ENCODE measurements at regions not wholly inside any gene's neighbourhood (a gene's known extent, or its start where the extent isn't known, plus 50 kb on each side); places are given as distances from the start of the nearest gene placed in this dataset.

DNA sequence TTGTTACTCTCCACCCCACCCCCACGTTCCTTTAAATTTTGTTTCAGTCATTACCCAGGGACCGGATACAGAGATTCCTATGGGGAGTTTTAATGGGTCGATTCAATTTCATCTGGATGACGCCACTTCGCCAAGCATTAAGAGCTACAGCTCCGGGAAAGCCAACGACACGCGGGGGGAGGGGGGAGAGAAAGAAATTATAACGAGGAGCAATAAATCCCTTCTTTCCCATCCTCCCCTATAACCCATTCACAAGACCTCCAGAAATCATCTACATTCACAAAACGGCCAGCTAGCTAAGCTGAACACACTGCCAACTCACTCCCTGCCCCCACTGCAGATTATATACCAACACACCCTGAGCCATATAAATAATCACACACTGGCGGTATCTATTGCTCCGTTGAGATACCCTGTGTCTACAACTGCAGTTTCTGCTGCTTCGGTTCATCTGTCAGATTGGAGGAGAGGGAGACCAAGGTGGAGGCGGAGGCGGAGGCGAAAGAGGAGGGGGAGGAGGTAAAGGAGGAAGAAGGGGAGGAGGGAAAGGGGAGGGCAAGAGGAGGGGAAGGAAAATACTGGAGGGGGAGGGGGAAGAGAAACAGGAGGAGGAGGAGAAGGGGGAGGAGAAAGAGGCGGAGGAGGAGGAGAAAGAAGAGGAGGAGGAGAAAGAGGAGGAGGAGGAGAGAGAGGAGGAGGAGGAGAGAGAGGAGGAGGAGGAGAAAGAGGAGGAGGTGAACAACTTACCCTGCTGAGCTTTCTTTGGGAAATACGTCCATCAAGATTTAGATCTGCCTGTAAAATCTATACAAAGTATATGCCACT lies 113.9 kb upstream of the VAMP7 start:
- TF ChIP-seq, protein P1, sequence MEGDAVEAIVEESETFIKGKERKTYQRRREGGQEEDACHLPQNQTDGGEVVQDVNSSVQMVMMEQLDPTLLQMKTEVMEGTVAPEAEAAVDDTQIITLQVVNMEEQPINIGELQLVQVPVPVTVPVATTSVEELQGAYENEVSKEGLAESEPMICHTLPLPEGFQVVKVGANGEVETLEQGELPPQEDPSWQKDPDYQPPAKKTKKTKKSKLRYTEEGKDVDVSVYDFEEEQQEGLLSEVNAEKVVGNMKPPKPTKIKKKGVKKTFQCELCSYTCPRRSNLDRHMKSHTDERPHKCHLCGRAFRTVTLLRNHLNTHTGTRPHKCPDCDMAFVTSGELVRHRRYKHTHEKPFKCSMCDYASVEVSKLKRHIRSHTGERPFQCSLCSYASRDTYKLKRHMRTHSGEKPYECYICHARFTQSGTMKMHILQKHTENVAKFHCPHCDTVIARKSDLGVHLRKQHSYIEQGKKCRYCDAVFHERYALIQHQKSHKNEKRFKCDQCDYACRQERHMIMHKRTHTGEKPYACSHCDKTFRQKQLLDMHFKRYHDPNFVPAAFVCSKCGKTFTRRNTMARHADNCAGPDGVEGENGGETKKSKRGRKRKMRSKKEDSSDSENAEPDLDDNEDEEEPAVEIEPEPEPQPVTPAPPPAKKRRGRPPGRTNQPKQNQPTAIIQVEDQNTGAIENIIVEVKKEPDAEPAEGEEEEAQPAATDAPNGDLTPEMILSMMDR (IDR thresholded peaks at IDR 0.05): no peak
- no peak for TF ChIP-seq POLR2A (IDR thresholded peaks at IDR 0.05)

Data from prostate gland (tissue), 2 donors.